Activated CD8-positive, alpha-beta T cell treated with anti-CD3 and anti-CD28 coated beads, Interleukin-2, amount 10 ng/mL, durations not matched to agents 7 days and 5 days (primary cell): ENCODE measurements at regions not wholly inside any gene's neighbourhood (a gene's known extent, or its start where the extent isn't known, plus 50 kb on each side); places are given as distances from the start of the nearest gene placed in this dataset.
"Not testable (repeated sequence)": the region's sequence is repeated elsewhere in the genome, so short reads cannot be mapped to it uniquely, and the experiment has no call there.

Experiments used
- ATAC-seq: fragments of 150-1000 bp; cut with Tn5 transposase; one replicate; pipeline ENCODE4 v1.10.0; 2021; ENCODE audit warnings: moderate library complexity
- CTCF ChIA-PET: fragments of 350-600 bp; sonication (Branson Sonifier 250); formaldehyde crosslinking; loops from one replicate; lab custom pipeline; 2021; ENCODE audit warnings: antibody characterized with exemption; lab: Charles Lee
- POLR2A ChIA-PET: fragments of 350-600 bp; sonication (Branson Sonifier 250); formaldehyde crosslinking; loops from one replicate; lab custom pipeline; 2021; ENCODE audit warnings: antibody characterized with exemption; lab: Charles Lee
- DNase-seq: peaks from one replicate; pipeline ENCODE4 v3.0.0-alpha.2; 2020
- H3K27ac Mint-ChIP-seq: one replicate; pipeline ENCODE4 v1.8.0; 2021; ENCODE audit warnings: mild to moderate bottlenecking, mixed read lengths
- H3K27me3 Mint-ChIP-seq: one replicate; pipeline ENCODE4 v1.8.0; 2021; ENCODE audit warnings: low read depth, mixed read lengths
- H3K36me3 Mint-ChIP-seq: one replicate; pipeline ENCODE4 v1.8.0; 2021; ENCODE audit warnings: low read depth, mixed read lengths
- H3K4me1 Mint-ChIP-seq: one replicate; pipeline ENCODE4 v1.8.0; 2021; ENCODE audit warnings: low read depth, mixed read lengths
- H3K4me3 Mint-ChIP-seq: one replicate; pipeline ENCODE4 v1.8.0; 2021; ENCODE audit warnings: mild to moderate bottlenecking, mixed read lengths
- H3K9me3 Mint-ChIP-seq: one replicate; pipeline ENCODE4 v1.8.0; 2022; ENCODE audit warnings: mixed read lengths; ENCODE audit not compliant: insufficient read depth

DNA sequence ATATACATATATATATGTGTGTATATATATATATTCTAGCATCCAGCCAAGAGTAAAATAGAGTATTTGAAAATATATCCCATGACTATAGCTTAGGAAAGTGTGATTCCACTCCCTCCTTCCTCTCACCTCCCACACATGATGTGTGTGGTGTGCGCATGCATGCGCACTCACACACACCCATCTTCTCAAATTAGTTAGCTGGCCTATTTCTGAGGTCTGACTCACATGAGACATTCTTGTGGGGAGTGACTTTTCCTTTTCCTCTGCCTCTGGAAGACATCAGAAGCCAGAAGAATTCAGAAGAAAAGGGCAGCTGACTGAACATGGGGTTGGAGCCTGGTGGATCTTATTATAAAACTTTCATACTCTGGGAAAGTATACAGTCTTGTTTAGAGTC lies 793.5 kb upstream of the ZNF722 start:
- no peak overlapping the region for H3K4me3 Mint-ChIP-seq
- no peaks in the 10 kb centered on the region for H3K4me1 Mint-ChIP-seq
- no peaks in the 10 kb centered on the region for H3K36me3 Mint-ChIP-seq
- ATAC-seq, result no peak
- H3K9me3 Mint-ChIP-seq, result peaks cover 56% of the 10 kb centered on the region
- DNase-seq, result no peak
- no peak overlapping the region for H3K27ac Mint-ChIP-seq
- ChIA-PET CTCF (no interaction called here), POLR2A (no interaction called here)
- H3K27me3 Mint-ChIP-seq, result no peaks in the 10 kb centered on the region

GRCh38 chr7:63233101-63233500 lies 765.5 kb upstream of the ZNF722 start:
- DNase-seq, H3K4me1 Mint-ChIP-seq, H3K4me3 Mint-ChIP-seq, H3K27me3 Mint-ChIP-seq, H3K36me3 Mint-ChIP-seq, POLR2A ChIA-PET, CTCF ChIA-PET, ATAC-seq, H3K27ac Mint-ChIP-seq: not testable (repeated sequence)
- peaks cover 17% of the 10 kb centered on the region for H3K9me3 Mint-ChIP-seq

- ChIA-PET POLR2A (no interaction called here), CTCF (no interaction called here)
- no peak for DNase-seq
These were observed 764.8 kb upstream of the ZNF722 start for GRCh38 chr7:63233881-63234280.

More at GRCh38 chr7:63233881-63234280, 764.8 kb upstream of the ZNF722 start:
- no peak overlapping the region for H3K4me3 Mint-ChIP-seq
- ATAC-seq, result no peak
- H3K27ac Mint-ChIP-seq, result no peak overlapping the region
- H3K4me1 Mint-ChIP-seq, result no peaks in the 10 kb centered on the region
- H3K27me3 Mint-ChIP-seq, result no peaks in the 10 kb centered on the region
- peaks cover 18% of the 10 kb centered on the region for H3K9me3 Mint-ChIP-seq
- no peaks in the 10 kb centered on the region for H3K36me3 Mint-ChIP-seq
